Activated T-helper 1 cell treated with anti-CD3 and anti-CD28 coated beads, Interleukin-12 subunit alpha, Interleukin-12 subunit beta, Interleukin-2, Interleukin-4 antibody, amounts not matched to agents 30 ng/mL and 10 ng/mL and 1 ng/mL, durations not matched to agents 14 hours and 24 hours and 36 hours (primary cell): ENCODE measurements at regions not wholly inside any gene's neighbourhood (a gene's known extent, or its start where the extent isn't known, plus 50 kb on each side); places are given as distances from the start of the nearest gene placed in this dataset.
A peak's percentile ranks its signal among the peaks of the same experiment; 100 is the strongest.

Experiments
- DNase-seq: peaks from one replicate; pipeline ENCODE4 v3.0.0; 2021; ENCODE audit warnings: low spot score
- H3K27ac Mint-ChIP-seq: one replicate; pipeline ENCODE4 v1.8.0; 2021; ENCODE audit warnings: mild to moderate bottlenecking, mixed read lengths
- H3K27me3 Mint-ChIP-seq: one replicate; pipeline ENCODE4 v1.8.0; 2022; ENCODE audit warnings: mild to moderate bottlenecking, moderate library complexity, mixed read lengths; ENCODE audit not compliant: insufficient read depth
- H3K36me3 Mint-ChIP-seq: one replicate; pipeline ENCODE4 v1.8.0; 2021; ENCODE audit warnings: low read depth, mixed read lengths
- H3K4me1 Mint-ChIP-seq: one replicate; pipeline ENCODE4 v1.8.0; 2021; ENCODE audit warnings: low read depth, mixed read lengths
- H3K4me3 Mint-ChIP-seq: one replicate; pipeline ENCODE4 v1.8.0; 2021; ENCODE audit warnings: mild to moderate bottlenecking, moderate library complexity, mixed read lengths
- H3K9me3 Mint-ChIP-seq: one replicate; pipeline ENCODE4 v1.8.0; 2021; ENCODE audit warnings: mixed read lengths
- intact Hi-C: fragments of 100-400 bp; cut with micrococcal nuclease; formaldehyde crosslinking; loops from one replicate; pipeline ENCODE4 v1.15.1; 2024

- H3K4me1 Mint-ChIP-seq = peaks cover 82% of the 10 kb centered on the region
- H3K36me3 Mint-ChIP-seq = peaks cover 10% of the 10 kb centered on the region
- no peak for DNase-seq
- intact Hi-C loops = no loop called here
- no peak overlapping the region for H3K27ac Mint-ChIP-seq
- peaks cover 6% of the 10 kb centered on the region for H3K9me3 Mint-ChIP-seq
- peaks cover 41% of the 10 kb centered on the region for H3K27me3 Mint-ChIP-seq
- H3K4me3 Mint-ChIP-seq = no peak overlapping the region
Measured at GRCh38 chr15:70483513-70483912, 279.8 kb downstream of the UACA start.

GRCh38 chr15:70480196-70480856, 283.0 kb downstream of the UACA start:
- intact Hi-C loops = loop anchor here (1.0 kb wide), 3 partner anchors 12 to 725 kb away; no protein-coding TSS in a partner anchor
- peaks cover 53% of the 10 kb centered on the region for H3K27me3 Mint-ChIP-seq
- DNase-seq = peak; percentile 55
- H3K36me3 Mint-ChIP-seq = peaks cover 13% of the 10 kb centered on the region
- H3K4me3 Mint-ChIP-seq = peak overlapping the region; percentile 50
- H3K27ac Mint-ChIP-seq = peak overlapping the region; percentile 25
- peaks cover 6% of the 10 kb centered on the region for H3K9me3 Mint-ChIP-seq
- H3K4me1 Mint-ChIP-seq = peaks cover 81% of the 10 kb centered on the region

GRCh38 chr15:70479785-70480184, 283.6 kb downstream of the UACA start:
- Mint-ChIP-seq H3K27me3 (peaks cover 57% of the 10 kb centered on the region), H3K9me3 (peaks cover 3% of the 10 kb centered on the region), H3K4me3 (peak overlapping the region; percentile 50), H3K27ac (peak overlapping the region; percentile 25), H3K4me1 (peaks cover 82% of the 10 kb centered on the region), H3K36me3 (peaks cover 11% of the 10 kb centered on the region)
- intact Hi-C loops = loop anchor here (1.0 to 5.0 kb wide), 4 partner anchors 13 to 724 kb away; no protein-coding TSS in a partner anchor
- DNase-seq = no peak

GRCh38 chr15:70479056-70479455, 284.3 kb downstream of the UACA start:
- H3K9me3 Mint-ChIP-seq = no peaks in the 10 kb centered on the region
- no peak for DNase-seq
- intact Hi-C loops = loop anchor here (5.0 kb wide), 1 partner anchor 33 kb away; no protein-coding TSS in a partner anchor
- H3K4me3 Mint-ChIP-seq = peak overlapping the region; percentile 63
- H3K27me3 Mint-ChIP-seq = peaks cover 54% of the 10 kb centered on the region
- peaks cover 81% of the 10 kb centered on the region for H3K4me1 Mint-ChIP-seq
- H3K27ac Mint-ChIP-seq = peak overlapping the region; percentile 76
- peaks cover 8% of the 10 kb centered on the region for H3K36me3 Mint-ChIP-seq

- Mint-ChIP-seq H3K4me3 (peak overlapping the region; percentile 63), H3K4me1 (peaks cover 81% of the 10 kb centered on the region), H3K27me3 (peaks cover 54% of the 10 kb centered on the region), H3K36me3 (peaks cover 8% of the 10 kb centered on the region), H3K9me3 (no peaks in the 10 kb centered on the region), H3K27ac (peak overlapping the region; percentile 76)
- intact Hi-C loops = loop anchor here (5.0 kb wide), 1 partner anchor 34 kb away; no protein-coding TSS in a partner anchor
- DNase-seq = no peak
Measured at GRCh38 chr15:70478251-70478990, 284.9 kb downstream of the UACA start.

GRCh38 chr15:70477750-70478250, 285.6 kb downstream of the UACA start:
- peaks cover 57% of the 10 kb centered on the region for H3K27me3 Mint-ChIP-seq
- H3K9me3 Mint-ChIP-seq = no peaks in the 10 kb centered on the region
- peaks cover 8% of the 10 kb centered on the region for H3K36me3 Mint-ChIP-seq
- DNase-seq = no peak
- peaks cover 75% of the 10 kb centered on the region for H3K4me1 Mint-ChIP-seq
- H3K4me3 Mint-ChIP-seq = no peak overlapping the region
- H3K27ac Mint-ChIP-seq = no peak overlapping the region
- intact Hi-C loops = loop anchor here (5.0 kb wide), 1 partner anchor 35 kb away; no protein-coding TSS in a partner anchor

GRCh38 chr15:70476441-70476840, 286.9 kb downstream of the UACA start:
- Mint-ChIP-seq H3K4me3 (no peak overlapping the region), H3K4me1 (peaks cover 67% of the 10 kb centered on the region), H3K27me3 (peaks cover 54% of the 10 kb centered on the region), H3K9me3 (no peaks in the 10 kb centered on the region), H3K36me3 (peaks cover 8% of the 10 kb centered on the region), H3K27ac (no peak overlapping the region)
- DNase-seq = no peak
- intact Hi-C loops = loop anchor here (5.0 kb wide), 1 partner anchor 36 kb away; no protein-coding TSS in a partner anchor

GRCh38 chr15:70475921-70476320, 287.4 kb downstream of the UACA start:
- DNase-seq = no peak
- peaks cover 58% of the 10 kb centered on the region for H3K27me3 Mint-ChIP-seq
- H3K9me3 Mint-ChIP-seq = no peaks in the 10 kb centered on the region
- peaks cover 67% of the 10 kb centered on the region for H3K4me1 Mint-ChIP-seq
- peaks cover 8% of the 10 kb centered on the region for H3K36me3 Mint-ChIP-seq
- intact Hi-C loops = loop anchor here (2.0 to 5.0 kb wide), 2 partner anchors 29 to 36 kb away; no protein-coding TSS in a partner anchor
- no peak overlapping the region for H3K4me3 Mint-ChIP-seq
- no peak overlapping the region for H3K27ac Mint-ChIP-seq

GRCh38 chr15:70475407-70475781, 288.0 kb downstream of the UACA start:
- Mint-ChIP-seq H3K27me3 (peaks cover 61% of the 10 kb centered on the region), H3K4me1 (peaks cover 63% of the 10 kb centered on the region), H3K9me3 (no peaks in the 10 kb centered on the region), H3K4me3 (peak overlapping the region; percentile 58), H3K36me3 (peaks cover 8% of the 10 kb centered on the region), H3K27ac (no peak overlapping the region)
- intact Hi-C loops = loop anchor here (2.0 to 5.0 kb wide), 2 partner anchors 29 to 37 kb away; no protein-coding TSS in a partner anchor
- DNase-seq = no peak

GRCh38 chr15:70474471-70475406, 288.6 kb downstream of the UACA start:
- intact Hi-C loops = loop anchor here (2.0 to 5.0 kb wide), 2 partner anchors 28 to 38 kb away; no protein-coding TSS in a partner anchor
- H3K9me3 Mint-ChIP-seq = no peaks in the 10 kb centered on the region
- peaks cover 8% of the 10 kb centered on the region for H3K36me3 Mint-ChIP-seq
- H3K27ac Mint-ChIP-seq = peak overlapping the region; percentile 40
- no peak for DNase-seq
- peaks cover 65% of the 10 kb centered on the region for H3K27me3 Mint-ChIP-seq
- peaks cover 56% of the 10 kb centered on the region for H3K4me1 Mint-ChIP-seq
- peak overlapping the region; percentile 58 for H3K4me3 Mint-ChIP-seq

- intact Hi-C loops = loop anchor here (2.0 kb wide), 1 partner anchor 27 kb away; no protein-coding TSS in a partner anchor
- H3K27me3 Mint-ChIP-seq = peaks cover 72% of the 10 kb centered on the region
- peaks cover 50% of the 10 kb centered on the region for H3K4me1 Mint-ChIP-seq
- H3K36me3 Mint-ChIP-seq = peaks cover 7% of the 10 kb centered on the region
- no peaks in the 10 kb centered on the region for H3K9me3 Mint-ChIP-seq
- H3K4me3 Mint-ChIP-seq = no peak overlapping the region
- H3K27ac Mint-ChIP-seq = no peak overlapping the region
- no peak for DNase-seq
Measured at GRCh38 chr15:70473581-70474370, 289.6 kb downstream of the UACA start.
